Stimulated activated CD4-positive, alpha-beta T cell treated with anti-CD3 and anti-CD28 coated beads, Interleukin-15, amount 100 ng/mL, for 48 hours (primary cell): ENCODE measurements at regions not wholly inside any gene's neighbourhood (a gene's known extent, or its start where the extent isn't known, plus 50 kb on each side); places are given as distances from the start of the nearest gene placed in this dataset.
A peak's percentile ranks its signal among the peaks of the same experiment; 100 is the strongest.
"Not testable (repeated sequence)": the region's sequence is repeated elsewhere in the genome, so short reads cannot be mapped to it uniquely, and the experiment has no call there.

Source experiments
- DNase-seq, 2 donors: peaks; one replicate each; pipeline ENCODE4 v3.0.0-alpha.2; 2020; ENCODE audit warnings: low read depth in 2 of 2

GRCh38 chr12:9337656-9338055 lies 129.5 kb upstream of the PZP start:
- no peak for DNase-seq

DNA sequence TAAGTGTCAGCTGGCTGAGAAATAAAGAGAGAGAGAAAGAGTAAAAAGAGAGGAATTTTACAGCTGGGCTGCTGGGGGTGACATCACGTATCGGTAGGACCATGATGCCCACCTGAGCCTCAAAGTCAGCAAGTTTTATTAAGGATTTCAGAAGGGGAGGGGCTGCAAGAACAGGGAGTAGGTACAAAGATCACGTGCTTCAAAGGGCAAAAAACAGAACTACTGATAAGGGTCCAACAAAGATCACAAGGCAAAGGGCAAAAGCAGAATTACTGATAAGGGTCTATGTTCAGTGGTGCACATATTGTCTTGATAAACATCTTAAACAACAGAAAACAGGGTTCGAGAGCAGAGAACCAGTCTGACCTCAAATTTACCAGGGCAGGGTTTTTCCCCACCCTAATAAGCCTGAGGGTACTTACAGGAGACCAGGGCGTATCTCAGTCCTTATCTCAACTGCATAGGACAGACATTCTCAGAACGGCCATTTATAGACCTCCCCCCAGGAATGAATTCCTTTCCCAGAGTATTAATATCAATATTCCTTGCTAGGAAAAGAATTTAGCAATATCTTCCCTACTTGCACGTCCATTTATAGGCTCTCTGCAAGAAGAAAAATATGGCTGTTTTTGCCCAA lies 128.3 kb upstream of the PZP start:
- DNase-seq: not testable (repeated sequence)

DNA sequence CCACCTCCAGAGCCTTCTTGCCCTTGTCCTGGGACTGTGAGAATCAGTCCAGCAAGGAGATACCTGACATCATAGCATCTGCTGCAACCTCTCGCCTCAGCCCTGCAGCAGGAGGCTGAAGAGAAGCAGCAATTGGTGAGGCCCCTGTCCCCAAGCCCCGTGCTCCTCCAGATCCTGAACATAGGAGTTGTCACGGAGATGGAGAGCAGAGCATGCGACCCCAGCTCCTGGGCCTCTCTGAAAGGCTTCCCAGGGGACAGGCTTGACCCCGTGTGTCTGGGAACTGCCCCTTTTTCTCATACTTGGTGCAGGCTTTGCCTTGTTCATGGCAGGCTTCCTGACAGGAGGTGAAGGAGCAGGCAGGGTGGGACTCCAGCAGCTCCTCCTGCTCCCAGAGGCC lies 127.7 kb upstream of the PZP start:
- DNase-seq: no peak

- no peak for DNase-seq
Measured at GRCh38 chr12:9334964-9335363, 126.8 kb upstream of the PZP start.

DNA sequence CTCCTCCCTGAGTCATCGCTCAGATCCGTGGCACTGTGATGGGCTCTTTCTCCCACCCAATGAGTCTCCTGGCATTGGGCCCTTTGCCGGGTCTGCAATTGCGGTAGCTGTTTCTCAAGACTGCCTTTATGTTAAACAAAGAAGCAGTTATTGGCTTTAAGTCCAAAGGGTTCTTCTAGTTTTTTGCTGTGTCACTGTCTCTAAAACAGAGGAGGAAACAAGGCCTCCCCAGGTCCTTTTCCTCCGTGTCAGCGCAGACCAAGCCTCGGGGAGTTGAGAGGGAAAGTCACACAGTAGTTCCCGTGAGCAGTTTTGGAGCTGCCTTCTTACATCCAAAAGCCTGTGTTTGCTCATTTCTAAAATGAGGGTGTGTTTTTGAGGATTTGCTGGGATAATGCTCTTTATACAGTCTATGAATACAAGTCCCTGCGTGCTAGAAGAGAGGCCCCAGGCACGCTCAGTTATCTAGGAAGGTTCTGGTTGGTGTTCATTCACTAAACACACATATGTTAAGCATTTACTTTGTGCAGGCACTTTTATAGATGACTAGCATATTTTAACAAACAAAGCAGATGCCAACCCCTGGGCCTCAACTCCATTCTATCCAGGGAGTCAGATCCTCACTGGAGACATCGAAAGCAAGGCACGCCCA lies 126.0 kb upstream of the PZP start:
- DNase-seq: no peak

GRCh38 chr12:9333161-9333560 lies 125.0 kb upstream of the PZP start:
- no peak for DNase-seq

GRCh38 chr12:9332564-9332963 lies 124.4 kb upstream of the PZP start:
- DNase-seq: no peak

DNA sequence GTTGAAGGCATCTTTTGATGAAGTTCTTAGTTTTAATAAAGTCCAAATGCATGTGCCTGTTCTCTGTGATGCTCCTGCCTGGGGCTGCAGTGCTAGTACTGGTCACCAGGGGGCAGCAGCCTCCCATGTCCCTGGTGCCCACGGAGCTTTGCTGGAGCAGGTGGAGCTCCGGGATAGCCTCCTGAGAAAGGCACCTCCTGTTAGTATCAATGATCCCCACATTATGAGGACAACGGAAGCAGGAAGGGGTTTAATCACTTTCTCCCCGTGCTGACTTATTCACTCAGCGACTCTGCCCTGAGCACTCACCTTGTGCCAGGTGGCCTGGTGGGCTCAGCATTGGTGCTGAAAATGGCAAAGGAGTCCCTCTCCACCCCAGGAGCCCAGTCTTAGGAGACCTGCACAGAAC lies 123.0 kb upstream of the PZP start:
- DNase-seq: peak; percentile 47 to 54

DNA sequence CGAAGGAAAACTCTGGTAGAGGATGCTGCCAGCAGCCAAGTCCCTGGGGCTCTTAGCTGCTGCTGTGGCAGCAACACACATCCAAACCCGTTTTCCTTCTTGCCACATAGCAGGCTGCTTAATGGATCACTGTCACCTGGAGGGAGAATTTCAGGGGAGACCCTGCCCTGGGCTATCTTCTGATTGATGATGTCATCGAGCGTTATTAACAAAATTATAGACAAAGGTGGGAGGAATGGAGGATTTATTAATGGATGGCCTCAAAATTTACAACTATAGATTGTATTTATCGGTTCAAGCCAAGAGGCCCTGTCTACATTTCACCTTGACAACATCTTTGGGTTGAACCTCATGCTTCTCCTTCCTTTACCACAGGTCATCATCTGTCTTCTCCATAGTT lies 120.8 kb upstream of the PZP start:
- no peak for DNase-seq

GRCh38 chr12:9328065-9328464 lies 119.9 kb upstream of the PZP start:
- DNase-seq: no peak

DNA sequence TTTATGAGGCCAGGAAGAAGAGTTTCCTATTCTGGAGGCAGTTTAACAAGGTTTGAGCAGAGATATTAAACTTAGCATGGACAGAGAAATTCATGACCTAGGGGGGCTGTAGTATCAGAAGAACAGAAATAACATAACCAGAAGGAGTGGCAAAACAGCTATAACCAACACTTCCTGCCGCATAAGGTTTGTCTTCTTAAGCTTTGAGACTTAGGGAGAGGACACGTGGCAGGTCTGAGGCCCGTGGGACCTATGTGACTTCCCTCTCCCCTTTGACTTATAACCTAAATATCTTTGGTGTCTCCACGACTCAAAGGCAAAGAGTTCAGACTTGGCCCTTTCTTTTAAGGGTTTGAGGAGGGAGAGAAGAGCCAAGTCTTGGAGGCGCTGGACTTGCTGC lies 119.1 kb upstream of the PZP start:
- DNase-seq: no peak

DNA sequence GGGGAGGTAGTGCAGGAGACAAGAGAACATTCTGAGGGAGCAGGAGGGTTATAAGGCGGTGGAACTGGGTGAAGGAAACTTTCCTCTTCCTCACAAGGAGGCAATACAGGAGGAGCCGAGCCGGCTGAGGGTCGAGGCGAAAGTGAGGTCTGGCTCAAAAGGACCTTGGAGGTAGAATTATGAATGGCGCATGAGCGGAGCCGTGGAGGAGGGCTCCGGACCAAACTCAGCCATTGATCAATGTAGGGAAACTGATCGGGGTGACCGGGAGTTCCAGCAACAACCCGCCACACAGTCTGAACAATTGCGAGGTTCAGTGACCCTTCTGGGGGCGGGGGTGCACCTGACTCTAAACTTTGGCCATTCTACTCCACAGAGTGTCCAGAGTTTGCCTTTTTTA lies 118.7 kb upstream of the PZP start:
- not testable (repeated sequence) for DNase-seq

DNA sequence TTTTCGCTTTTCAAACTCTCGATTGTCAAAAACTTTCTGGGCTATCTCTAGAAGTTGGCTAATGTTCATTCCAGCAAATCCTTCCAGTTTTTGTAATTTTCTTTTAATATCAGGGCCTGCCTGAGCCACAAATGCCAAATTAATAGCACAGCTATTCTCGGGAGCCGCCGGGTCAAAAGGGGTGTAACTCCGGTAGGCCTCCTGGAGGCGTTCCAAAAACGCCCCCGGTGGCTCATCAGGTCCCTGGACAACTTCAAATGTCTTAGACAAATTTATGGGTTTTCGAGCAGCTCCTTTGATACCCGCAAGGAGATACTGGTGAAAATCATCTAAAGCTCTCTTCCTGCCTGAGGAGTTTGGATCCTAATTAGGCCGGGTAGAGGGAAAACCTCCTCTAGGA lies 117.9 kb upstream of the PZP start:
- DNase-seq: no peak

GRCh38 chr12:9325471-9325870 lies 117.3 kb upstream of the PZP start:
- DNase-seq: no peak

GRCh38 chr12:9324782-9325181 lies 116.6 kb upstream of the PZP start:
- no peak for DNase-seq

DNA sequence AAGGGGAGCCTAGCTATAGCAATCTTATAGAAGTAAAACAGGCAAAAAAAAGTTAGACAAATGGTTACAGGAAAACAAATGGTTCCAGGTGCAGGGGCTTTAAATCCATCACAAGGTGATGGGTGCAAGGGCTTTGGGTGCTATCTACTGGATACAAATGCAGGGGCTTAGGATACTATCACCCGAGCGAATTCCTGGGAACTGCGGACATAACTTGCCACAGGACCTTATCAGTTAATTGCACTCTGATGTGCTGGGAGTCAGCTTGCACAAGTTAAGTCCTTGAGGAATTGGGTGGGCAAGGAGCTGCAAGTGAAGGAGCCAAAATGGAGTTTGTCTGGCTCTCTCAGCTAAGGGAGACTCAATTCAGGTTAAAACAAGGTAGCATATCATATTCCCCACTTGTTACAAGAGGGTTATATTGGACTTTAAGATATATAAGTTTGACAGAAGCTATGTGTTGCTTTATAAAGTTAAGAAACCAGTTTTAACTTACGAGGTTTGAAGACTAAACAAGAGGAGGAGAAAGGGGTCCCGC lies 115.0 kb upstream of the PZP start:
- no peak for DNase-seq

DNA sequence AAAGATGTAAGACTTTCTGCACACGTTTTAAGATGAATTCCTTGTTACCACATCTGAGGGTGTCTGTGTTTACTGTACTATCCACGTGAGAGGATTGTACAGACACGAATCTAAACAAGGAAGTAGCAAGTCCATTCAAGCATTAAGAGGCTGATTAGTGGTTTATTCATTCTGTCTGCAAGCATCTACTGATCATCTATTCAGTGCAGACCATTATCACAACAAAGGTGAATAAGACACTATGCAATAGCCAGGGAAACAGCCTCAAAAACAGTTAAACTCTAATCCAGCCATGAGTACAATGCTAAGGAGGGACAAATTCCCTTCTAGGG lies 111.6 kb upstream of the PZP start:
- no peak for DNase-seq

DNA sequence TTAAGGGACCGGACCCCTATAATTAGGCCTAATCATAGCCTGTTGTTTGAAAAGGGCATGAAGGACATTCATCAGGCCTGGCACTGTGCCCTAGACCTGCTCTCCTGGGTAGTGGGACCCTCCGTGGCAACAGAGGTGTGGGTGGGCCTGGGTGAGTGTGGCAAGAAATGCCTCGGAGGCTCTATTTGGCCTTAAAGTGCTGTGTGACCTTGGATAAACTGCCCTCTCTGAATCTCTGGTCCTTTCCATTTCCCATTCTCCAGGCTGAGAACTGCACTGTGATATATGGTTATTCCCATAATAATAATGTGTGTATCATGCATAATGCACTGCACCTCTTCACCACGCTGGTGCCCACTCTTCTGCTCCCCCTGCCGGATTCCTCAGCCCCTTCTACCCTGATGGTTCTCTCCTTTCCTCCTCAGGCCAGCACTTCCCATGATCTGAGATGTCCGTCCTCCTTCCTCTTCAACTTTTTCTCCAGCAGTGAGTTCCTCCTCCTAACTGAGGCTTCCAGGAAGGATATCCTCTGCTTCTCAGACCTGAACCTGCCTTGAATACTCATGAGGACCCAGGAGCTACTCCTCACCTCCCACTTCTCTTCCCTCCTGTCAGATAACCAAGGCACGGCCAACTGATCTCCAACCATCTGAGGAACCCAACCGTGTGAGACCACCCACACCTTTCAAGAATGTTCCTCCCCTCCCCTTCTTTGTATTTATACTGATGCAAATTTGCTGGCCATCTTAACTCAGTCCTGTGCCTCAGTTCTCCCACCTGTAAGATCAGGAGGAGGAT lies 111.0 kb upstream of the PZP start:
- no peak for DNase-seq

DNA sequence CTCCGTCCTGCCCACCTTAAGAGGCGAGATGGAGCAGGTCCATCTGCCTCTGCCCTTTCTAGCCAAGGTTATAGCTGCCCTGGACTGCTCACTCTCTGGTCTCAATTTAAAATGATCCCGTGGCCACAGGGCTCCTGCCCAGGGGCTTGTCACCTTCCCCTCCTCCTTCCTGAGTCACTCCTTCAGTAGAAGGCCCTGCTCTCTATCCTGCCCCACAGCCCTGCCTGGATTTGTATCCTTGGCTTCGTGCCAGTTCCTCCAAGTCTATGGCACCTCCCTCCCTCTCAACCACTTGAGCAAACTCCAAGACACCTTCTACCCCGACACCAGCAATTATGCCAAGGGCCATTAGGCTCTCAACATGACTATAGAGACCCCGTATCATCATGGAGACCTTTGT lies 105.3 kb upstream of the PZP start:
- DNase-seq: not testable (repeated sequence)

DNA sequence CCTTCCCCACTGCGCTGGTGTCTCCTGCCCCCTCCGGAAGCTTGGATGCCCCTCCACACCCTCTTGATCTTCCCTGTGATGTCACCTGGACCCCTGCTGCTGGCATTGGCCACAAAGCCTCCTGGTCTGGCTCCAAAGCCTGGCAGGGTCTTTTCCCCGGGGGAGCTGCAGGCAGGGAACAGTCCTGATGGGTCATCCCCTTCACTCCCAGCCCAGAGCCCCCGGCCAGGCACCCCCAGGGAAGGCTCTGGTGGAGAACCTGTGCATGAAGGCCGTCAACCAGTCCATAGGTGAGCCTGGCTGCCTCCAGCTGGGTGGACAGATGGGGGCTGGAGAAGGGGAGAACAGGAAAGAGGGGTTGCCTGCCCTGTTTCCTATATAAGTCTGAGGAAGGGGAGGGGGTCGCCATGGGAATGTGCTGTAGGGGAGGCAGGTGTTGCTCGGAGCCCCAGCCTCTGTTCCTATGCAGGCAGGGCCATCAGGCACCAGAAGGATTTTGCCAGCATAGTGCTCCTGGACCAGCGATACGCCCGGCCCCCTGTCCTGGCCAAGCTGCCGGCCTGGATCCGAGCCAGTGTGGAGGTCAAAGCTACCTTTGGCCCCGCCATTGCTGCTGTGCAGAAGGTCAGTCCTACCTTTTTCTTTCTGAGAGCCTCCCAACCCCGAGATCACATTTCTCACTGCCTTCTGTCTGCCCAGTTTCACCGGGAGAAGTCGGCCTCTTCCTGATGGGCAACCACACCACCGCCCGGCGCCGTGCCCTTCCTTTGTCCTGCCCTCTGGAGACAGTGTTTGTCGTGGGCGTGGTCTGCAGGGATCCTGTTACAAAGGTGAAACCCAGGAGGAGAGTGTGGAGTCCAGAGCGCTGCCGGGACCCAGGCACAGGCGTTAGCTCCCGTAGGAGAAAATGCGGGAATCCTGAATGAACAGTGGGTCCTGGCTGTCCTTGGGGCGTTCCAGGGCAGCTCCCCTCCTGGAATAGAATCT lies 104.5 kb upstream of the PZP start:
- not testable (repeated sequence) for DNase-seq

DNA sequence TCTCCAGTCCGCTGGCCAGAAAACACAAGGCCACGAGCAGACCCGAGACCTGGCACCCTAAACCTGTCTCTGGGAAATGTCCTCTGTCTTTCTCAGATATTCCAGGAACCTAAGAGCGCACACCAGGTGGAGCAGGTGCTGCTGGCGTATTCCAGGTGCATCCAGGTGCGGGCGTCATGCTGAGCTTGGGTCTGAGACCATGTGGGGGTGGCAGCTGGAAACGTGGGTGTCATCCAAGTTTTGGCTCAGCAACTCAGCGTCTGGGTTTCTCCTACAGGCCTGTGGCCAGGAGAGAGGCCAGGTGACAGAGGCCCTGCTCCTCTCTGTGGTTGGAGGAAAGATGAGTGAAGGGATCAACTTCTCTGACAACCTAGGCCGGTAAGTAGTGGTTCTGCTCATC lies 103.3 kb upstream of the PZP start:
- DNase-seq: not testable (repeated sequence)

DNA sequence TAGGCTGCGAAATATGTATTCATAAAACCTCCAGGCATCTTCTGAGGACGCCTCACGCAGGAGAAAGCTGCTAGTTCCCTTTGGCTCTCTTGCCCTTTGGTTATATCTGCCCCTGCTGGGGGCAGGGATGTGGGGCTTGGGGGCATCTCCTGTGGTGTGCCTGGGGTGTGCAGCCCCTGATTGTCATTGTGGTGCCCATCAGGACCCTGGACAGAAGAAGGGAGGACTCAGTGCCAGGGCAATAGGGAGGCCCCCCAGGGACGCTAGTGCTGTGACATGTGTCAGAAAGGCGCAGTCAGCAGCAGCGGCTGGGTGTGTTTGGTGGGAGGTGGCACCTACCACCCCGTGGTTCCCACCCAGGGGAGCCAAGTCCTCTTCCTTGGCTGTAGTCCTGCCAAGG lies 102.5 kb upstream of the PZP start:
- DNase-seq: not testable (repeated sequence)
